Keratinocyte (primary cell): ENCODE measurements at regions not wholly inside any gene's neighbourhood (a gene's known extent, or its start where the extent isn't known, plus 50 kb on each side); places are given as distances from the start of the nearest gene placed in this dataset.

Source experiments
- DNase-seq: peaks from one replicate; pipeline ENCODE4 v3.0.0-alpha.2; 2011; ENCODE audit warnings: low read depth, missing footprints, low spot score
- FAIRE-seq: peaks from 2 replicates; lab custom pipeline; 2011; peaks lifted over from hg19 to GRCh38; lab: Jason Lieb, UNC
- H2AFZ ChIP-seq: 2 replicates; pipeline ENCODE4 v1.6.0; 2012; ENCODE audit warnings: low read length, control low read depth, inconsistent platforms; ENCODE audit not compliant: control insufficient read depth
- H3K27ac ChIP-seq: 2 replicates; pipeline ENCODE4 v1.5.1; 2011; ENCODE audit warnings: low read length; ENCODE audit not compliant: control insufficient read depth, insufficient read depth
- H3K27me3 ChIP-seq: 3 replicates; pipeline ENCODE4 v1.6.0; 2011; ENCODE audit warnings: low read length; ENCODE audit not compliant: control insufficient read depth, insufficient read depth; ENCODE audit errors: extremely low read depth
- H3K36me3 ChIP-seq, 2 experiments: 2 replicates in 1 of 2; 3 replicates in 1 of 2; pipeline ENCODE4 v1.5.1; 2011; ENCODE audit warnings: low read length in 2 of 2, mild to moderate bottlenecking in 1 of 2; ENCODE audit not compliant: control insufficient read depth in 2 of 2, insufficient read depth in 2 of 2; ENCODE audit errors: extremely low read depth in 1 of 2
- H3K4me1 ChIP-seq: 3 replicates; pipeline ENCODE4 v1.5.1; 2011; ENCODE audit warnings: low read length; ENCODE audit not compliant: control insufficient read depth, insufficient read depth; ENCODE audit errors: extremely low read depth
- H3K4me2 ChIP-seq: 3 replicates; pipeline ENCODE4 v1.6.0; 2011; ENCODE audit warnings: low read depth, low read length; ENCODE audit not compliant: control insufficient read depth, insufficient read depth; ENCODE audit errors: extremely low read depth
- H3K4me3 ChIP-seq, 3 experiments: fragments of 200-600 bp in 1 of 3; sonication (generic) in 1 of 3; 2 replicates in 2 of 3; 3 replicates in 1 of 3; pipeline ENCODE4 v1.5.1; 2011 to 2016; ENCODE audit warnings: low read length in 3 of 3, mild to moderate bottlenecking in 3 of 3, control low read depth in 2 of 3, inconsistent platforms in 1 of 3, low read depth in 1 of 3, mixed read lengths in 1 of 3, mixed run types in 1 of 3, moderate library complexity in 1 of 3; ENCODE audit not compliant: control insufficient read depth in 2 of 3, insufficient read depth in 2 of 3; ENCODE audit errors: extremely low read depth in 1 of 3
- H3K79me2 ChIP-seq: 2 replicates; pipeline ENCODE4 v1.6.0; 2012; ENCODE audit warnings: low read length; ENCODE audit not compliant: control insufficient read depth, insufficient read depth
- H3K9ac ChIP-seq: 3 replicates; pipeline ENCODE4 v1.6.0; 2011; ENCODE audit warnings: low read length; ENCODE audit not compliant: control insufficient read depth, insufficient read depth; ENCODE audit errors: extremely low read depth
- H3K9me1 ChIP-seq: 3 replicates; pipeline ENCODE4 v1.6.0; 2011; ENCODE audit warnings: low read length; ENCODE audit not compliant: control insufficient read depth, insufficient read depth; ENCODE audit errors: extremely low read depth
- H3K9me3 ChIP-seq: 2 replicates; pipeline ENCODE4 v1.5.1; 2012; ENCODE audit warnings: low read depth, low read length; ENCODE audit not compliant: control insufficient read depth
- H4K20me1 ChIP-seq: 3 replicates; pipeline ENCODE4 v1.6.0; 2011; ENCODE audit warnings: low read length; ENCODE audit not compliant: control insufficient read depth, insufficient read depth; ENCODE audit errors: extremely low read depth
- EZH2 ChIP-seq: IDR thresholded peaks from one replicate; pipeline ENCODE4 v1.6.1; 2012; ENCODE audit warnings: inconsistent platforms, mild to moderate bottlenecking, low read length, moderate library complexity
- dilution Hi-C: fragments of 300-500 bp; cut with MboI; formaldehyde crosslinking; loops from one replicate; pipeline ENCODE4 v1.7.0; 2020; ENCODE audit warnings: low sequenced_read_pairs; ENCODE audit not compliant: extremely low pct_ligation_motif_present
- TF ChIP-seq, protein P1 (sequence below), 3 experiments: IDR thresholded peaks in 1 of 3; conservative IDR thresholded peaks in 1 of 3; optimal IDR thresholded peaks in 1 of 3; 2 replicates in 2 of 3; 3 replicates in 1 of 3; pipeline versions ENCODE3 to v1.5.1; 2011; ENCODE audit warnings: low read length in 3 of 3, mild to moderate bottlenecking in 3 of 3, moderate library complexity in 2 of 3, control low read depth in 1 of 3, inconsistent platforms in 1 of 3; ENCODE audit not compliant: insufficient read depth in 2 of 3; ENCODE audit errors: extremely low read depth in 1 of 3

DNA sequence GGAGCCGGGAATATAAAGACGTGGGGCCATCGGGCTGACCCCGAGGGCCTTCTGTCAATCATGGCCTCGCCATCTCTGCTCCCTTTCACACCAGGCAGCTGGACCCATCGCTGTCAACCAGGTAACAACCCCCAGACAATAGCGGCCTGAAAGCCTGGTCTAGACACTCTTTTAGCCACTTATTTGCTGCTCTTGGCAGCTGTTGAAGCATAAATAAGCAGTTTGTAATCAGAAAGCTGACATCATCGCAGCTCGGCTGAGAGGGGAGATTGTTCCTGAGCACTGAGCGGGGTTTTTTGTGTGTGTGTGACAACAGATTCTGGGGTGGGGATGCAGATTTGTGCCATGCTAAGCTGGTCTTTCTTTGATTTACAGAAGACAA is 423.6 kb upstream of the POU3F3 start:
- no peak overlapping the region for H3K9ac ChIP-seq
- TF ChIP-seq EZH2, result no peak
- TF ChIP-seq, protein P1, sequence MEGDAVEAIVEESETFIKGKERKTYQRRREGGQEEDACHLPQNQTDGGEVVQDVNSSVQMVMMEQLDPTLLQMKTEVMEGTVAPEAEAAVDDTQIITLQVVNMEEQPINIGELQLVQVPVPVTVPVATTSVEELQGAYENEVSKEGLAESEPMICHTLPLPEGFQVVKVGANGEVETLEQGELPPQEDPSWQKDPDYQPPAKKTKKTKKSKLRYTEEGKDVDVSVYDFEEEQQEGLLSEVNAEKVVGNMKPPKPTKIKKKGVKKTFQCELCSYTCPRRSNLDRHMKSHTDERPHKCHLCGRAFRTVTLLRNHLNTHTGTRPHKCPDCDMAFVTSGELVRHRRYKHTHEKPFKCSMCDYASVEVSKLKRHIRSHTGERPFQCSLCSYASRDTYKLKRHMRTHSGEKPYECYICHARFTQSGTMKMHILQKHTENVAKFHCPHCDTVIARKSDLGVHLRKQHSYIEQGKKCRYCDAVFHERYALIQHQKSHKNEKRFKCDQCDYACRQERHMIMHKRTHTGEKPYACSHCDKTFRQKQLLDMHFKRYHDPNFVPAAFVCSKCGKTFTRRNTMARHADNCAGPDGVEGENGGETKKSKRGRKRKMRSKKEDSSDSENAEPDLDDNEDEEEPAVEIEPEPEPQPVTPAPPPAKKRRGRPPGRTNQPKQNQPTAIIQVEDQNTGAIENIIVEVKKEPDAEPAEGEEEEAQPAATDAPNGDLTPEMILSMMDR (optimal IDR thresholded peaks at IDR 0.05 in 1 of 3, IDR thresholded peaks at IDR 0.05 in 1 of 3, conservative IDR thresholded peaks at IDR 0.05 in 1 of 3; ENCODE audit: extremely low read depth in 1 of 3, insufficient read depth in 2 of 3, low read length in 3 of 3), result no peak
- dilution Hi-C loops, result loop anchor here (25.0 kb wide), 1 partner anchor 107 kb away; no protein-coding TSS in a partner anchor
- no peaks in the 10 kb centered on the region for H3K4me1 ChIP-seq
- no peak overlapping the region for H2AFZ ChIP-seq
- no peak overlapping the region for H3K4me3 ChIP-seq
- no peaks in the 10 kb centered on the region for H4K20me1 ChIP-seq
- no peaks in the 10 kb centered on the region for H3K27me3 ChIP-seq
- no peak overlapping the region for H3K4me2 ChIP-seq
- no peaks in the 10 kb centered on the region for H3K9me3 ChIP-seq
- no peaks in the 10 kb centered on the region for H3K9me1 ChIP-seq
- DNase-seq (no peak), FAIRE-seq (no peak)
- H3K36me3 ChIP-seq, result no peaks in the 10 kb centered on the region
- H3K79me2 ChIP-seq, result no peaks in the 10 kb centered on the region
- no peak overlapping the region for H3K27ac ChIP-seq

DNA sequence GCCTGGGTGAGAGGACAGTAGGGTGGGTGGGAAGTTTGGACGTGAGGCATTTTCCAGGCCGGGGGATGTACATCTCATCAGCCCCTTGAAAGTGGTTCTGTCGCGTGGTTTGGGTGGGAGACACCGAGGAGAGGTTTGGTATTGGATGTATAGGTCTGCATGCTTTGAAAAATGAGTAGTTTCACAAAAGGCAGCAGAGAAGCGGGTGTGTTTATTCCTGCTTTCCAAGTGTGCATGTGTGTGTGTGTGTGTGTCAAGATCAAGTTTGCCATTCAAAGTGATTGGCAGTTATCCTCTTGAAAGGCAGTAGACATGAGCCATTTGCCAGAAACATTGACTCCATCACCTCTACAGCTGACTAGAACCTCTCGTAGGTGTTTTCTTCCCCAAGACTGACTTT is 423.1 kb upstream of the POU3F3 start:
- H3K9ac ChIP-seq, result no peak overlapping the region
- H3K9me1 ChIP-seq, result no peaks in the 10 kb centered on the region
- H3K79me2 ChIP-seq, result no peaks in the 10 kb centered on the region
- H3K4me1 ChIP-seq, result no peaks in the 10 kb centered on the region
- no peak for DNase-seq
- no peaks in the 10 kb centered on the region for H3K36me3 ChIP-seq
- dilution Hi-C loops, result loop anchor here (25.0 kb wide), 1 partner anchor 106 kb away; no protein-coding TSS in a partner anchor
- FAIRE-seq, result no peak
- H3K4me2 ChIP-seq, result no peak overlapping the region
- no peaks in the 10 kb centered on the region for H4K20me1 ChIP-seq
- no peak overlapping the region for H3K4me3 ChIP-seq
- H2AFZ ChIP-seq, result no peak overlapping the region
- H3K9me3 ChIP-seq, result no peaks in the 10 kb centered on the region
- no peak for TF ChIP-seq EZH2
- H3K27ac ChIP-seq, result no peak overlapping the region
- H3K27me3 ChIP-seq, result no peaks in the 10 kb centered on the region

DNA sequence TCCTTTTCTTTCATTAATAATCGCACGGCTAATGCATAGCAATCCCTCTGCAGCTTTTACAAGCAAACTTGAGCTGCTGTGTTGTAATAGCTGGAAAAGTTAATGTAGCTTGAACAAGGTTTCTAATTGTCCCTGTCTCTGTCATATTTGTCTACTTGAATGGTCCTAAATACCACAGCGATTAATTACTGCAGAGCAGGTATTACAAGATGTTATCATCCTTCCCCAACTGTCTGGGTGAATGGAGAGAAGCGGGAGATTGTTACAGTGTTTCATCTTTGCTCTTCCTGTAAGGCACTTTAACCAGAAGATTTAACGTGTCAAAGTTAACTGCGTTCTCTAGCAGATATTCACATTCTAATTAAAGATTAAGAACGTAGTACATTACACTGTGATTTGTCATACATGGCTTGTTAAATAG is 422.2 kb upstream of the POU3F3 start:
- Histone ChIP-seq H3K9me3 (no peaks in the 10 kb centered on the region), H3K9me1 (no peaks in the 10 kb centered on the region), H3K79me2 (no peaks in the 10 kb centered on the region), H2AFZ (no peak overlapping the region), H3K4me2 (no peak overlapping the region), H3K36me3 (no peaks in the 10 kb centered on the region), H3K4me3 (no peak overlapping the region), H3K4me1 (no peaks in the 10 kb centered on the region), H3K9ac (no peak overlapping the region), H3K27me3 (no peaks in the 10 kb centered on the region), H3K27ac (no peak overlapping the region), H4K20me1 (no peaks in the 10 kb centered on the region)
- TF ChIP-seq, protein P1 (optimal IDR thresholded peaks at IDR 0.05 in 1 of 3, IDR thresholded peaks at IDR 0.05 in 1 of 3, conservative IDR thresholded peaks at IDR 0.05 in 1 of 3; ENCODE audit: extremely low read depth in 1 of 3, insufficient read depth in 2 of 3, low read length in 3 of 3), result no peak
- TF ChIP-seq EZH2, result no peak
- FAIRE-seq, result no peak
- no peak for DNase-seq
- dilution Hi-C loops, result loop anchor here (25.0 kb wide), 1 partner anchor 106 kb away; no protein-coding TSS in a partner anchor
